H4 (cell line): ENCODE measurements at regions not wholly inside any gene's neighbourhood (a gene's known extent, or its start where the extent isn't known, plus 50 kb on each side); places are given as distances from the start of the nearest gene placed in this dataset.
A peak's percentile ranks its signal among the peaks of the same experiment; 100 is the strongest.

Experiments
- DNase-seq: peaks from one replicate; pipeline ENCODE4 v3.0.0-alpha.2; 2015; ENCODE audit warnings: low spot score

GRCh38 chr7:46811529-46811928 lies 770.4 kb downstream of the TNS3 start:
- peak; percentile 73 for DNase-seq

DNA sequence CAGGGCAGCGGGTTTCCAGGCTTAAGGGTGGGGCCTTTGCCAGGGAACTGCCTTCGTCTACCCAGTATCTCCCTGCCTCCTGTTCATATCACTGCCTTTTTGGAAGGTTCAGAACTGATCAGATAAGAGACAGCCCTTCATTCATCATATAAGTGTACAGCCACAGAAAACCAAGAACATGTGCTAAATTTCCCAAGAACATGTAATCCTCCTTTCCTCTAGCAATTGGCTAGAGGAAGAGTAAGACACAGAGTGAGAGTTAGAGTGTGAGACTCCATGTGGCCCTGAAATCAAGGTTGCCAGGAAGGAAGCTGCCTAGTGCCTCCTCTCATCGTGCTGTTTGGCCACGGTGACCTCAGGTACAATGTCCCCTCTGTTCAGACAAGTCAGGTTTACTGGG lies 770.9 kb downstream of the TNS3 start:
- no peak for DNase-seq

GRCh38 chr7:46809886-46810285 lies 772.0 kb downstream of the TNS3 start:
- no peak for DNase-seq

GRCh38 chr7:46806856-46807255 lies 775.1 kb downstream of the TNS3 start:
- no peak for DNase-seq

DNA sequence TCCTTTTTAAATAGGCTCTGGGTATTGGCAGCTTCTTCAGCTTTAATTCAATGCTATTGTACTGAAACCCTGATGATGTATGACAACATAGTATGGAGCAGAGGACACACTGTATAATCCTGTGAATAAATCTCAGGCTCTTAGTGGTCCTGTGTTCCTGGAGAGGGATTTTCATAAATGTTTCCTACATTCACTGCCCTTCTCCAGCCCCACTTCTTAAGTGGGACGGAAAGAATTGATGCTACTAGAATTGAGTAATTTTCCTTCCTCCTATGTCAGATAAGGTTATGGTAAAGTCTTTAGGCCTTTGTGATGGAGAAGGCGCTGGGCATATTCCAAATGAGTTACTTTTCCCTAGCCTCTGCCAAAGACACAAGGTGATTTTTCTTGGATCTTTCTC lies 779.4 kb downstream of the TNS3 start:
- DNase-seq: no peak

DNA sequence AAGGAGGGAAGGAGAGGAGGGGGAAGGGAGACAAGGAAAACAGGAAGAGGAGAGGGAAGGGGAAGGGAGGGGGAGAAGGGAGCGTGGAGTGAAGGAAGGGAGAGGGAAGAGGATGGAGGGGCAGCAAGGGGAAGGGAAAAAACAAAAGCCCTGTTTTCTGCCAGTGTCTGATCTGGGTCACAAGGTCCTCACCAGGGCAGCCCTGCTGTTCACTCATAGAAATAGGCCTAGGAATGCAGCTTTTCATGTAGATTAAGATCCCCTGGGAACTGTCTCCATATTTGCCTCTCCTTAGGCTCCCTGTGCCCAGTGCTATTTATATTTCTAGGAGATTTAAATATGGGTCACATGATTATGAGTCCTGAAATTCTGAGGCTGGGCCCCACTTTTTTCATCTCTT lies 790.7 kb downstream of the TNS3 start:
- DNase-seq: no peak

GRCh38 chr7:46786995-46787394 lies 794.9 kb downstream of the TNS3 start:
- DNase-seq: no peak

GRCh38 chr7:46786221-46786954 lies 795.5 kb downstream of the TNS3 start:
- DNase-seq: peak; percentile 99

GRCh38 chr7:46784732-46785131 lies 797.2 kb downstream of the TNS3 start:
- peak; percentile 86 for DNase-seq

GRCh38 chr7:46781901-46782439 lies 799.9 kb downstream of the TNS3 start:
- no peak for DNase-seq

- DNase-seq: peak; percentile 64
These were observed 805.1 kb downstream of the TNS3 start for GRCh38 chr7:46776790-46777189.

DNA sequence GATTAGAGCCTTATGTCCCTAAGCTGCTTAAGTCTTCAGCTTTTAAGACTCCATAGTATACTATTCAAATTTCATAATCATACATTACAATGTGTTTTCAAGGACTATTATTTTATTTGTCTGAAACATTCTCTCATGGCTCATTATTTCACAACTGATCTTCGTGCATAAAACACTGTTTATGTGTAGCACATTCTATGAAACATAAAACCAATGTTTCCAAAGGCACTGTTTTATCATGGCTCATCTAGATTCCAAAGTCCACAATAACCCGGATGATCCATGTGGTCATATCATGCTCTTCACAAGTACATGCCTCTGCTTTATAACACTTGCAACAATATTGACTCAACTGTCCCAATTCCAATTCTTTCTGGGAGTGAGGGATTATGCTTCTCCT lies 806.1 kb downstream of the TNS3 start:
- no peak for DNase-seq

GRCh38 chr7:46775020-46775419 lies 806.9 kb downstream of the TNS3 start:
- DNase-seq: no peak

DNA sequence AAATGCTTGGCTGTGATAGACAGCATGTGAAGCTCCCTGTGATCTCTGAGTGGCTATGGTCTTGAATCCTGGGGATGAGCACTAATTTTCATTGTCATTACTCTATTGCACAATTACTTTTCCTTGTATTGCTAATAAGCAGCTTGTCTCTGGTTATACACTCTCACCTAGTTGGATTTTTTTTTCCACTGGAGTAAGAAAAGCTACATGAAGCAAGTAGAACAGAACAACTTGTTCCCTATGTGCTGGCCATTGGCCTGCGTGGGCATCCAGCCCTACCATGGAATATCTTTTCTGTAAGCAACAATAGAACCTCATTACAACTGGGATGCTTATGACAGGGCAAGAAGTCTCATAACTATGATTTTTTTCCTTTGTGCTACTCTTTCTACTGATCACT lies 807.4 kb downstream of the TNS3 start:
- no peak for DNase-seq

DNA sequence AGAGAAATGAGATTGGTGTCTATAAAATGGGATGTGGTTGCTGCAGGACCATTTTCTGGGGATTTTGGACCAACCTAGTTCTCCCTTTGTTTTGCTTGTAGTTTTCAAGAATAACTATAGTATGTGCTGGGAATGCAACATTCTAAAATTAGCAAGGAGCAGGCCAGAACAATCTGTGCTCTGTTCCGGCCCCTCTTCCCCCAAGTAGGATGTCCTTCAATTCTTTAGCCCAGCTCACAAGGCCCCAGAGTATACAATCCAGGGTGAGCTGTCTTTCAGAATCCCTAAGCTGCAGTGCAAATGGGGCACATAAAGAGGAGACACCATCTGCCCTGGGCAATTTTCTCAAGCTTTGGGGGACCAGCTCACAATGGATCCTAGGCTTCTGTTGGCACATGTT lies 809.1 kb downstream of the TNS3 start:
- DNase-seq: no peak

DNA sequence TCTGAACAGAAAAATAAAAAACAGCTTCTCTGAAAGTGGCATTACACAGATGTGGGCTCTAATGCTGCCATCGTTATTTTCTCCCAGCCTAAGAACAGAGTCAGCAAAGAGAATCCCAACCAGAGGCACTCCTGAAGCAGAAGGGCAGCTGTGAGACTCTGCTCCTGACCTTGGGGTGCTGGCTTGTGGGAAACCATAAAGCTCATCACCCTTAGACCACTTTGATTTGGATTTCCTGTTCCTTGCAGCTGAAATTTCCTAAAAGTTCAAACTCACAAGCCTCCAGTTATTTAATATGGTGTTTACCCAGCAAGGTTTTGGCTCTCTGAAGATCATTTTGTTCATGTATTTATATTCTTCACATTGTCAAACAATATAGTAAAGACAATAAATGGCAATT lies 814.8 kb downstream of the TNS3 start:
- no peak for DNase-seq

- peak; percentile 100 for DNase-seq
These were observed 817.6 kb downstream of the TNS3 start for GRCh38 chr7:46764100-46764936.

- peak; percentile 67 for DNase-seq
These were observed 818.6 kb downstream of the TNS3 start for GRCh38 chr7:46763344-46763743.

DNA sequence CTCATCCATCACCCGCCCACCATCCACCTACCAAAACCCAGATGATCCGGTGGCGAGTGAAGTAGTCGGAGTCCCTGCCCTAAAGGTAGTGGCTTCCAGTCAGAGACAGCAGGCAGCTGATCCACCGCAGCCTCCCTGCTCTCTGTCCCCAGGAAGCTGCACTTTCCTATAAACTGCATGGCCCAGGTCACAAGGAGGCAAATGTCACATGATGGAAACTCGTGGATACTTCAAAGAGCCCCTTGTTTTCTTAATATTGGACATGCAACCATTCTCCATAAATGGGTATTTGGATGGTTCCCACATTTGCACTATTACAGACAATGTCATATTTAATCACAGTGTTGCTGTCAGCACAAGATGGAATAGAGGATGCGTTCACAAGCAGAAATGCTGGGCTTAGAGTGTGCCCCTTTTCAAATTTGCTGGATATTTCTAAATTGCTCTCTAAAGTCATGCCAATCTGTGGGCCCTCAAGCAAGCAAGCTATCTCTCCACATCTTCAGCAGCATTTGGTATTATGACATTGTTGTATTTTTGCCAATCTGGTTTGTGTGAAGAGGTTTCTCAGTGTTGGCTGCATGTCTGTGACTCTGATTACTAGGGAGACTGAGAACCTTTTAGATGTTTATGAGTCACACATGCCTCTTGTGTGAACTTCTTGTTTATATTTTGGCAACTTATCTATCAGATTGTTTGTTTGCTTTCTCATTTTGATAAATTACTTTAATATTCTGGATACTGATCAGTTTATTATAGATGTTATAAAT lies 822.0 kb downstream of the TNS3 start:
- peak; percentile 84 for DNase-seq

DNA sequence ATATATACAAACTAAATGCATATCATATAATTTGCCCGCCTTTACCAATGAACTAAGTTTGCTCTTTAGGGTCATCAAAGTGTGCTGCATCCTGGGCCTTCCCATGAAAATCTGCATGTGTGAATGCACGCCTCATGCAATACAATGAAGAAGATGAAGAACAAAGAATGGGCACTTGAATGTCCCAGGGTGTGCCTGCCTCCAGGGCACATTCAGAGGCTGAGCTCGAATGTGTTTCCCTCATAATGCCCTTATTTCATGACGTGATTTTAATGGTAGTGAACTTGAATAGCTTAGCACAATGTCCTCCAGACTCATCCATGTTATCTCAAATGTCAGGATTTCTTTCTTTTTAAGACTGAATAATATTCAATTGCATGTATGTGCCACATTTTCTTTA lies 824.9 kb downstream of the TNS3 start:
- DNase-seq: no peak

- DNase-seq: no peak
These were observed 825.7 kb downstream of the TNS3 start for GRCh38 chr7:46756256-46756655.
